Liver (tissue), 3 donors: ENCODE measurements at regions not wholly inside any gene's neighbourhood (a gene's known extent, or its start where the extent isn't known, plus 50 kb on each side); places are given as distances from the start of the nearest gene placed in this dataset.

Source experiments
- CTCF ChIP-seq: fragments of 150-350 bp; IDR thresholded peaks from 2 replicates; pipeline ENCODE4 v1.5.1; 2017; ENCODE audit warnings: improper control_type of control experiment, low read depth, low read length; ENCODE audit not compliant: missing input control
- MAX ChIP-seq: IDR thresholded peaks from 2 replicates; pipeline ENCODE4 v1.6.1; 2016; ENCODE audit warnings: antibody characterized with exemption
- NR2F2 ChIP-seq: IDR thresholded peaks from 2 replicates; pipeline ENCODE4 v1.6.1; 2016; ENCODE audit warnings: antibody characterized with exemption
- TAF1 ChIP-seq: conservative IDR thresholded peaks from 2 replicates; pipeline ENCODE4 v1.6.1; 2016; ENCODE audit warnings: antibody characterized with exemption, mild to moderate bottlenecking
- YY1 ChIP-seq: IDR thresholded peaks from 2 replicates; pipeline ENCODE4 v1.6.1; 2016; ENCODE audit warnings: antibody characterized with exemption, mild to moderate bottlenecking
- donor health status: healthy.
- donor health status: healthy.

- no peak for TF ChIP-seq CTCF
- TF ChIP-seq NR2F2 = no peak
- TF ChIP-seq YY1 = no peak
- no peak for TF ChIP-seq TAF1
- no peak for TF ChIP-seq MAX
These were observed 88.0 kb upstream of the PELI1 start for GRCh38 chr2:64232266-64232665.
